ENCODE measurements at regions not wholly inside any gene's neighbourhood (a gene's known extent, or its start where the extent isn't known, plus 50 kb on each side); places are given as distances from the start of the nearest gene placed in this dataset.
"Not testable (repeated sequence)": the region's sequence is repeated elsewhere in the genome, so short reads cannot be mapped to it uniquely, and the experiment has no call there.

DNA sequence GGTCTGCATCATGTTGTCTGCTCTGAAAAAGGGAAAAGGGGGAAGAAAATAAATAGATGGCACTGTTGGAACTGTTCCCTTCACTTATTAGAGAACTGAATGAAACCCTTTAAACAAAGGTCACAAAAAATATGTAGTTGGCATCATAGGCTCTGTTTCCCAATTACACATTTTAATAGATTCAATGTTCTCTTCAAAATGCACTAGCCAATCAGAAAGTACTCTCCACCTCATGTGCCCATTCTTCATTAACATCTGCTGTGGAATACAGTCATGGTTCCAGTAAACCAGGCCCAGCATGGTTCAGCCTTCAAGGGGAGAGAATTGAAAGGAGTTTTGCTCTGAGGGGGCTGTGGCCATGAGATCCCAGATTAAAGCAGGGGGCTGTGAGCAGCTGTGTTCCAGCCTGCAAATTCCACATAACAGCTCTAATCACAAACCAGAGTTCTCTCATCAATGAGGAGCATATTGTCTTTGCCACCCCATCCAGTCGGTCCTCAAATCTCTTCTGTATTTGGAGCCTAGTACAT is 165.9 kb upstream of the CREB1 start:
- DNase-seq: no peak

DNA sequence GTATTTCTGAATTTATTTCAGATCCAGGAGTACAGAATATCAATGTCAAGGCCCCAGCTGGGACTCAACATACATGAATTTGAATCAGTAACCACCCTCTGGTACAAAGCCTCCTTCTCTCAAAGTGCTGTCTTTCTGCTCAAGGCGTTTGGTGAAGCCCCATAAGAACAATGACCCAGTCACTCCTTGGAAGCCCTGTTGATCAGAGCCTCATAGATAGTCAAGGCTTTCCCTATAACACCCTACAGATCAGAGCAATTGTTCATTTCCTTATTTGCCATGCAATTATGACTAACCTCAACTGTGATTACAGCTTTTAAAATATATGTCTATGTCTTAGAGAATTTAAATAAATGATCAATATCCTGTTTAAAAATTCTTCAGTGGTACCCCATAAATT is 159.1 kb upstream of the CREB1 start:
- DNase-seq: no peak

DNA sequence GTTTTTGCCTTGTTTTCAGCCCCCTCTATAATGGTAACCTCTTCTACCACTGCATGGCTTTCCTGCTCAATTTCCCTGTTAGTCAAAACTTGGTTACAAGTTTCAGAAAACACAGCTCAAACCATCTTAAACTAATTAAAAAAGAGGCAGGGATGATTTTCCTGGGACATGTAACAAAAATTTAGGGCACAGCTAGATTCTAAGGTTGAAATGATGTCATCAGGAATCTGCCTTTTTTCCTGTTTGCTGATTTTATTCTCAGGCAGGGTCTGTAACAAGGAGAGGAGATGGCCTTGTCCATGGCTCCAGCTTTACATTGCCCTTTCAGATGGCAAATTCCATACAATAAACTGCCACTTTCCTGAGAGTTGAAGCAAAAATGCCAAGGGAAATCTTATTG is 157.9 kb upstream of the CREB1 start:
- DNase-seq: no peak

DNA sequence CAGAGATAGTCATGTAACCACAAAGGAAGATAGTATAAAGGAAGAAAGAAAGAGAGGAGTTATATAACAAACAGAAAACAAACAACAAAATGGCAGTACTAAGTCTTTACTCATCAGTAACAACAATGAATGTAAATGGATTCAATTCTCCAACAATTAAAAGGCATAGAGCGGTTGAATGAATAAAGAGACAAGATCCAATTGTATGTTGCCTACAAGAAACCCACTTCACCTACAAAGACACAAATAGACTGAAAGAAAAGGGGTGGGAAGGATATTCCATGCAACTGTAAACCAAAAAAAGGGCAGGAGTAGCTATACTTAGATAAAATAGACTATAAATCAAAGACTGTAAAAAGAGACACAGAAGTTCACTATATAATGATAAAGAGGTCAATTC is 157.3 kb upstream of the CREB1 start:
- DNase-seq: no peak

DNA sequence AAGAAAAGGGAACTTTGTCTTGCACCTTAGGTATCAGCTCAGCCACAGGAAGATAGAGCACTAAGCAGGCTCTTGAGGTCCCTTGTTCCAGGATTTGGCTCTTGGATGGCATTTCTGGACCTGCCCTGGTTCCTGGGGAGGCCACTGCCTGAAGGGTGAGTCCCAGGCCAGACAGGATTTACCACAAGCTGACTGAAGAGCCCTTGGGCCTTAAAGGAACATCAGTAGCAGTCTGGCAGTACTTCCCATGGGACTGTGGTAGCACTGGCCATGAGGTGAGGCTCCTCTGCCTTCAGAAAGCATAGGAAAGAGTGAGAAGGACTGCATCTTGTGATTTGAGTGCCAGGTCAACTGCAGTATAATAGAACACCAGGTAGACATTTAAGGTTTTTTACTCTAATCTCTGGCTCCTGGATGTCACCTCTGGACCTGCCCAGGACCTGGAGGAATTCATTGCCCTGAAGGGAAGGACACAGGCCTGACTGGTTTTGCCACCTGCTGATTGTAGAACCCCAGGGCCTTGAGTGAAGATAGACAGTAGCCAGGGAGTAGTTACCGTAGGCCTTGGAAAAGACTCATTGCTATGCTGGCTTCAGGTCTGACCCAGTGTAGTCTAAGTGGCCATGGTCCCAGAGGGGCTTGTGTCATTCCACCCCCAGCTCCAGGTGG is 154.4 kb upstream of the CREB1 start:
- DNase-seq: no peak

DNA sequence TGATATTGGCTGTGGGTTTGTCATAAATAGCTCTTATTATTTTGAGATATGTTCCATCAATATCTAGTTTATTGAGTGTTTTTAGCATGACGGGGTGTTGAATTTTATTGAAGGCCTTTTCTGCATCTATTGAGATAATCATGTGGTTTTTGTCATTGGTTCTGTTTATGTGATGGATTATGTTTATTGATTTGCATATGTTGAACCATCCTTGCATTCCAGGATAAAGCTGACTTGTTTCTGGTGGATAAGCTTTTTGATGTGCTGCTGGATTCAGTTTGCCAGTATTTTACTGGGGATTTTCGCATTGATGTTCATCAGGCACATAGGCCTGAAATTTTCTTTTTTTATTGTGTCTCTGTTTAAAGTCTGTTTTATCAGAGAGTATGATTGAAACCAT is 151.1 kb upstream of the CREB1 start:
- not testable (repeated sequence) for DNase-seq

DNA sequence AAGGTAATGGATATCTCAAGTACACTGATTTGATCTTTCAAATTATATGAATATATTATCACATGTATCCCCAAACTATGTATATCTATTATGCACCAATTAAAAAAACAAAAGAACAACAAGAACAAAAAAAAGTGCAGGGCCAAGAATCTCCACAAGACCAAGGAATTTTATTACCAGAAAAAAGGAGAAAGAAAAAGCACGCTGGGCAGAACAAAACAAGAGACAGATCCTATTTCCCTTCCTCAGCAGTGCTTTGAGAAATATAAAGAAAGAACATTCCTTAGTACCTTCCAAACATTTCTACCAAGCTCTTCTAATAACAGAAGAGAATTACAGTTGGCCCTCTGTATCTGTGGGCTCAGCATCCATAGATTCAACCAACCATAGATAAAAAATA is 144.7 kb upstream of the CREB1 start:
- no peak for DNase-seq

DNA sequence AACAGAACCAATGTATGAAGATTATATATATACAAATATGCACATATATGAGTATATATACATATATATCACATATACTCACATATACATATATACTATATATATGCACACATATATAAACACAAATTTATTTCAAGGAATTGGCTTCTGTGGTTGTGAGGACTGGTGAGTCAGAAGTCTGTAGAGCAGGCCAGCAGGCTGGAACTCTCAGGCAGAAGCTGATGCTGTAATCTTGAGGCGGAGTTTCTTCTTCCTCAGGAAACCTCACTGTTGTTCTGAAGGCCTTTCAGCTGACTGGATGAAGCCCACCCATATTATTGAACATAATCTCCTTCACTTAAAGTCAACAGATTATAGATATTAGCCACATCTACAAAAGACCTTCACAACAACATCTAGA is 143.9 kb upstream of the CREB1 start:
- no peak for DNase-seq

DNA sequence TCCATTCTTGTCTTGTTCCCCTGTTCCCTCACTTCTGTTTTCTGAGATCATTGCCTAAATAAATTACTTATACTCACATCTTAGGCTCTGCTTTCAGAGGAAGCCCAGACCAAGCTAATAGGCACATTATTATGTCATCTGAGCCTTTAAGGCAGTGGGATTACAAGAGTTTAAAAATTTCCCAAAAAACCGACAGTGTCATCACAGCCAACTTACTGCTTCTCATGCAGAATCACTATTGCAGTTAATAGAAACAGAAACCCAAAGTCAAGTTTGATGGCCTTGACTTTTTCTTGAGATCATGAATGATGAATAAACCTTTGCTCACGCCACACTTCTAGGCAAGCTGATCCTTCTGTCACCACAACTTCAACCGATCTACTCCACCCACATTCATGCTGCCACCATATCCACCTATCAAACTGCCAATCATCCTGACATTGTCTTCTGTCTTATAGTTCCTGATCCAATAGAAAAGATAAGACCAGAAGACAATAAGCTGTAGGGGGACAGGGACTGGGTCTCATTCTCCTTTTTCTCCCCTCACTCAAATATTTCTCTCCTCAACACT is 142.7 kb upstream of the CREB1 start:
- DNase-seq: no peak

DNA sequence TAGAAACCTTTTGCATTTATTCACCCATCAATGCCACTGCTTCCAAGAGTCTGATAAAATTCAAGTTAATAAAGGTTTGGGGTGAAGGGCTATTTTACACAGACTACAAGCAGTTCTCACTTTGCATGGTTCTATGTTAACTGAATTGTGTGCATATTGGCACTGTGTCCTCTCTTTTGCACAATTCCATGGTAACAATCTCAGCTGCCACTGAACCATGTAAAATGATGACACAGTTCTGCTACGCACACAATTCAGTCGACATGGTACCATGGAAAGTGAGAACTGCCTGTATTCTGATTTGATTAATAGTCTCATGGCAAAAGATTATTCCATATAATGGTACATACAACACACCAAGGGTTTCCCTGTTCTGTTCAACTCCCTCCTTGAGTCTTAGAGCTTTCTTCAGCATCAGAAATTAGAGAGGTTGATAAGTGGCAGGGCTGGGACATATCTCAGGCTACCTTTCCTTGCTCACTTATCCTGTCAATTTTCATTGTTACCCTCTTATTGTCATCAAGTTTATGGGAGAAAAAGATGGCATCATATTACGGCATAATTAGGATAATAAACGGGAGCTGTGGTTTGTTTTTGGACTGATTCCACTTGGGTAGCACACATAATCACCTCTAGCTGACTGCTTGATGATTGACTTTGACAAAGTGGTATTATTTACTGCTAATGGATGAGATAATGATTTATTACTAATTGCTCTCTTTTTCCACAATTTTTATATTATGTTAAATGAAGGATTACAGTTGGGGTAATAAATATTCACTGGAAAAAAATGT is 139.3 kb upstream of the CREB1 start:
- DNase-seq: no peak

DNA sequence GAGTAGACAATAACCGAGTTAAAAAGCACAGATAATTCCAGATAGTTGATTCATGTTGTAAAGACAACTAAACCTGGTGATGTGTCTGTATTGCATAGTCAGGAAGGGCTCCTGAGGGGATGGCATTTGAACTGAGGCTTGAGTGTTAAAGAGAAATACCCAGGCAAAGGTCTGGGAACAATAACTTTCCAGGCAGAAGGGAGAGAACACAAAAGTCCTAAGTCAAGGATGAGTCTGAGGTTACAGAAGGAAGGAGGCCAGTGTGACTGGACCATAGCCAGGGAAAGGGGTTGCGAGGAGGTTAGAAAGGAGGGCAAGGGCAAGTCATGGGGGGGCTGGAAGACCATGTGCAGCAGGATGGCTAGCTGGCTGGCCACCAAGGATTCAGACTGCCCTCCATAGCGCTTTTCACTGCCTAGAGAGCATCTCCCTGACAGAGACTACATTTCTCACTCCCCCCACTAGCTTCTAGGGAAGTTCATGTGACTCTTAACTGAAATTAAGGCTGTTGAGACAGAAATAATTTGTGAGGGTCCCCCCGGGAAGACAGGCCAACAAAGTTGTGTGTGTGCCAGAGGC is 135.5 kb upstream of the CREB1 start:
- no peak for DNase-seq

DNA sequence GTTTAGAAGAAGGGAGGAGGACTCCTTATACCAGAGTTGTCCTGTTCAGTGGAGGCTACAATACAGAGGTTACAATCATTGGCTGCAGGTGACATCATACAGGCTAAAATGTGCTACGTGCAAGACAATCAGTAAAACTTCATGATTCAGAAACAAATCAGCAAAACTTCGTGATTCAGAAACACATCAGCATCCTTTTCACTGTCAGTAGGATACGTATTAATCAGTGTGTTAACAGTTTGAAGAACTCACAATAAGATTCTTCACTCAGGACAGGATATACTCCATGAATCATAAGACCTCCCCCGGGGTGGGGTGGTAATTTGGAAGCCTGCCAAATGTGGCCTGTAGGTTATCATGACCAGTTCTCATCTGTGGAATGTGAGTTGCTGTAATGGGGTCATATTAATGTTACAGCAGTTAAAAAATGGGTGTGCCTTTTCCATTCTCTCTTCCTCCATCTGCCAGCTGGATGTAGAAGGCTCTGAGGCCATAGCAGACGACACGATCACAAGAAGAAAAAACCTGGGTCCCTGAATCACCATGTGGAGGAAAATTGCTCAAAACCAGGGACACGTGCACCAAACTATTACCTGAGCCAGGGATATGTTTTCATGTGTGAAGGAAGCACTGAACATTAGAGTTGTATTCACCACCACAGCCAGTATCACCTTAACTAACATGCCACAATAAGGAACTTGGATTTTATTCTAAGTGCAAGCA is 134.8 kb upstream of the CREB1 start:
- DNase-seq: no peak

DNA sequence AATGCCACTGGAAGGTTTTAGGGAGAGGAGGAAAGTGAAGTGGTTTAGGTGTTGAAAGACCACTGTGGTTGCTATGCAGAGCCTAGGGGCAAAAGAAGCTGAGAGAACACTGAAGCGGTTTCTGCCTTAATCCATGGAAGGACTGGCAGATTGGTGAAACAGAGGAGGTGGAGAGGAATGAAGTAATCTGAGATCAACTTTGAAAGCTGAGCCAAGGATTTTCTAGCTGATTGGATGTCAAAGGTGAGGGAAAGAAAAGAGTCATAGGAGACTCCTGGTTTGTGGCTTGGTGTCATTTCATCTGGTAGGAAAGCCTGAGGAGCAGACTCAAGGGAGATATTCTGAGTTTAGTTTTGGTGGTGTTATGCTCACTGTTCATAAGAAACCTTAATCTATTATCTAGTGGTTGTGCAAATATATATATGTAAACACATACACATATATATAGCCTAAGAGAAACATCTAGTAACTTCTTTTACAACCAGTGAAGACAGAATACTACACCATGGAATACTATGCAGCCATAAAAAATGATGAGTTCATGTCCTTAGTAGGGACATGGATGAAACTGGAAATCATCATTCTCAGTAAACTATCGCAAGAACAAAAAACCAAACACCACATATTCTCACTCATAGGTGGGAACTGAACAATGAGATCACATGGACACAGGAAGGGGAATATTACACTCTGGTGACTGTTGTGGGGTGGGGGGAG is 134.1 kb upstream of the CREB1 start:
- no peak for DNase-seq

DNA sequence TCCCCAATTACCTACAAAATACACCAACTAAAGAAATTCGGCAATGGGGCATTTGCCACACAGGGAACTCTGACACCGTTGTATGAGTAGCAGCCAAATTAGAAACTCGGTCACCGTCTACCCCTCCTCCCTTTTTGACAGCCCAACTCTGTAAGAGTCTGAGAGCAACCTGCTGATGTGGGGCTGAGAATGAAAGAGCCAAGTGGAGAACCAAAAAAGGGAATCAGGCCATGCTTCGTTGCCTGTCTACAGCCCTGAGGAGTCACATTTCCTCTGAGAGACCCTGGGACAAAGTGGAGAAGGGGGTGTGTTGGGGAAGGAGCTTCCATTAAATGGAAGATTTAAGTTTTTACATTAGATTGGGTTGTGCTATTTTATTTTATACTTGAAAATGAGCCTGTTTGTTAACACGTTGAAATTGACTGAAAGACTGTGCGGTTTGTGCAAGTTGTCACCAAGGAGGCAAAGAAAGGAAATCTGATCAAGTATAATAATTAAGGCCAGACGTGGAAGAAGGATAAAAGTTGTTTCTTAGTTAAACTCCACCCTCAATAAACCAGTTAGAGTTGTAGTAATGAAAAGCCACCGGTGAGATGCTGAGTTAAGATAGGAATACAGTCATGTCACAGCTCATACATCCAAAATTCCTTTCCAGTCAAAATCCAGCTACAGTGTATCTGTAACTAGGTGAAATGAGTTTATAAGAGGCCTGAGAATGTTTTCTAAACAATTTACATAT is 131.7 kb upstream of the CREB1 start:
- no peak for DNase-seq

DNA sequence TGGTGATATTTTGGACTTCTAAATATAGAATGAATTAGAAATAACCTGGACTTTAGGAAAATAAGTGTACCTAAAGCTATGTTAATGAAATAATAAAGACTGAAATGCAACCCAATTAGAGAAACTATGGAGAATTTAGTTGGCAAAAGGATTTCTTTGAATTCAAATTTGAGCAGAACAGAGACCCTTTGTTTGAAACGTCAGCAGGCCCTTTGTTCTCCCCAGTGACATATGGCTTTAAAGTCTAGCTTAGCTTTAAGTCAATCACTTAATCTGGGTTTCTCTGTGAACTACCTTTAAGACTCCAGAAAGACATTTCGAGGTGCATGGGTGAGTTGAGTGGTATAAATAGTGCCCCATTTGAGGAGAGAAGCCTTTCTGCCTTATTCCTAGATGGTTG is 130.5 kb upstream of the CREB1 start:
- no peak for DNase-seq

DNA sequence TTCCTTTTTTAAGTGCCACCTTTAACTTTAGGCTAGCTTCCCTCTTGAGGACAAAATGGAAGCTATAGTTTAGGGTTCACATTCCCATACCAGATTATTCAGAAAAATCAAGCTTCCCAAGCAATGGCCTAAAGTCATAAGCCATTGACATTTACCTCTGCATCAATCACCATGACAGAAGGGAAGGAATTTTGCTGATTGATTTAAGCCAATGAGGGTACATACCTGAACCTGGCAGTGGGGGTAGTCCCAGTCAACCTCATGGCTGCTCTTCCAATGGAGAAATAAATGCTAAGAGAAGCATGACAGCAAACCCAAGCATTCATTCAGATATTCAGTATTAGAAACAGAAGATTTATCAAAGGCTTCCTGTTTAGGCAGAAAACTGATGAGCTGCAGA is 128.4 kb upstream of the CREB1 start:
- no peak for DNase-seq

DNA sequence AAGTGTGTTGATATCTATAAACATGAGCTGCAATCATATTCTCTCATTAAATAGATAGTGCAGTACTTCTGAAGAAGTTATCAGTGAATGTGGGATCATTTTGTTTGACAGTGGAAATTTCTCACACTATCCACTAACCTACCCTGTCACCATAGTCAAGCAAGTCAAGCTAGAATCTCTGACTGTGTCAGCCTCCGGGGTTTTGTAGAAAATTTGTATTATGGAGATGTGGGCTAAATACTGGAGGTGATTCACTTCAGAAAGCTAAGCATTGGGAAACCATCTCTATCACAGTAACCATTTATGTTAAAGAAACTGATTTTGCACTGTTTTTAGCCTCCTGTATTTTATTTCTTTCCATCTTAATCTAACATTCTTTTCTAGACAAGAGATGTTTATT is 126.6 kb upstream of the CREB1 start:
- DNase-seq: no peak

DNA sequence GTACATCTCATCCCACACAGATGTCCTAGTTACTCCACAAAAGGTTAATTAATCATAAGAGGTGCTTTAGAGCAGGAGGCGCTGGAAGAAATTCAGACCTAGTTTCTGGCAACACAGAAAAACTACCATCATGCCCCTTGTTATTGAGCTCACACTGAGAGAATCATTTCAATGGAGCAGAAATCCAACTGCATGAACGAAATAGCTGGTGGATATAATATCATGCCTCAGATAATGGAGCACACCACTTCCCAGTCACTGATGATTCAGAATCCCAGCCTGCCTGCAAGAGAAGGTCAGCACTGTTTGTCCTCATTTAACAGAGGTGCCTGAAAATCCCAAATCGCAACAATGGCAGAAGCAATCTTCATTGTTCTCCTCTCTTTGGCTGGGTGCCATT is 125.8 kb upstream of the CREB1 start:
- no peak for DNase-seq

DNA sequence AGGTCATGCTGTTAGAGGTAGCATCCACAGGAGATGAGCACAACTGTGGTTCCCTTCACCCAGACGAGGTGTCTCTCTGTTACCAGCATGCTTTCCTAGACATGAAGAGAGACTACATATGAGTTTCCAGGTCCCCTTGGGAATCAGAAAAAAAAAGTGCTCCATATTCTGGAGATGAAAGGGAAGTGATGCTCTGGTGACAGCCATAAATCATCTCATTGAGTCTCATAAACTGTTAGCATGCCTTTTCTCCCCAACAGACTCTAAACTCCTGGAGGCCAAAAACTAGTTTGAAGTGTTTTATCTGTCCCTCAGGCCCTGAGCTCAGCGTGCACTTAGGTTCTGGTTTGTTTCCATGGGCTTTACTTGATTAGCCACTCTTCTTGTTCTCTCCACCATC is 124.6 kb upstream of the CREB1 start:
- no peak for DNase-seq

DNA sequence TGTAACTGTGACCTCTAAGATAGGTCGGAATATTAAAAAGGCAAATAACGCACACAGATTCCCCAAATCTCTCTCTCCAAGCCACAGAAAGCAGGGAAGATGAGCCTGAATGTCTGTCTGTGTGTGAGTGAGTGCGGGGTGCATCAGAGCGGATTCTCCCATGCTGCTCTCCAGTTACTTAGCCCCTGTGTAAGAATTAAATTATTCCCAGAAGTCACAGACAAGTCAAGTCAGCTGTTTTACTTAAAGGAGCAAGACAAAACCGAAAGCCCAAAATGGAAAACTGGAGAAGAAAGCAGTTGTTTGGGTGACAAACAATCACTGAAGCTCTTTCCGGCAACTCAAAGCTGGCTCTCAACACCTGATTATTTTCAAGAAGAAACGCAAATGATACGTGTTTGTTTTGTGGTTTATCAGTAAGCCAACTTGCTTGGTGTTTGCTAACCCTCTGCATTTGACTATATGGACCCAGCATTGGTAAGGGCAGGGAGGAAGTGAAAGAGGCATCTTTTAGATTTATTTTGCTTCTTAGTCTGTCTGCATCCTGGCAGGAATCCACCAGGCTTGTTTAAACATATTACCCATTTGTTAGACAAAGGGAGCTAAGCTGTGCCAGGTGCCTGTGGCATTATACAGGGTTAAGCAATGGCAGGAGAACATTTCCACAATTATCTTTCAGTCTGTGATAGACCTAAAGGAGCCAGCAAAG is 121.5 kb upstream of the CREB1 start:
- DNase-seq: peak in 1 of 2 donors; percentile 6
